Fibroblast of mammary gland (primary cell): ENCODE measurements at regions not wholly inside any gene's neighbourhood (a gene's known extent, or its start where the extent isn't known, plus 50 kb on each side); places are given as distances from the start of the nearest gene placed in this dataset.

Experiments used
- DNase-seq: peaks from one replicate; pipeline ENCODE4 v3.0.0-alpha.2; 2010; ENCODE audit warnings: low read depth
- H3K4me3 ChIP-seq: 2 replicates; pipeline ENCODE4 v1.5.1; 2011; ENCODE audit warnings: low read depth, mild to moderate bottlenecking, low read length, moderate library complexity; ENCODE audit not compliant: control insufficient read depth
- TF ChIP-seq, protein P1 (sequence below): conservative IDR thresholded peaks from 2 replicates; pipeline ENCODE4 v1.5.1; 2011; ENCODE audit warnings: low read depth, low read length, inconsistent platforms; ENCODE audit not compliant: control insufficient read depth, insufficient read depth

DNA sequence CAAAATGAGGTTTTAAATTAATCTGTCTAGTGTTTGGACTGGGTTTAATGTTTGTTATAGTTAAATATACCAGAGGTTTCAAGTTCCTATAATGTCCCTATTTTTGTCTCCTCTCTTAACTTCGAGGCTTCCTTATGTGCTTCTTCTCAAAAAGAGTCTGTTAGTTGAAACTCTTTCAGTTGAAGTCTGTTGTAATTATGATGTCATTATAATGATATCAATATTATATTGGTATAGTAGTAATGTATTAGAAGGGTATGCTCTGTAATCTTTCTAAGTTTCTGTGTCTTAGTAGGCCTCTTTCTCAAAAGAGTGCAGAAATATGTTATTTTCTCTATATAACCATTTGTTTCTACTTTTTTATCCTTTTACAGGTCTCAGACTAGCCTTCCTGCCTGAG is 1148.0 kb downstream of the NSUN3 start:
- TF ChIP-seq, protein P1, sequence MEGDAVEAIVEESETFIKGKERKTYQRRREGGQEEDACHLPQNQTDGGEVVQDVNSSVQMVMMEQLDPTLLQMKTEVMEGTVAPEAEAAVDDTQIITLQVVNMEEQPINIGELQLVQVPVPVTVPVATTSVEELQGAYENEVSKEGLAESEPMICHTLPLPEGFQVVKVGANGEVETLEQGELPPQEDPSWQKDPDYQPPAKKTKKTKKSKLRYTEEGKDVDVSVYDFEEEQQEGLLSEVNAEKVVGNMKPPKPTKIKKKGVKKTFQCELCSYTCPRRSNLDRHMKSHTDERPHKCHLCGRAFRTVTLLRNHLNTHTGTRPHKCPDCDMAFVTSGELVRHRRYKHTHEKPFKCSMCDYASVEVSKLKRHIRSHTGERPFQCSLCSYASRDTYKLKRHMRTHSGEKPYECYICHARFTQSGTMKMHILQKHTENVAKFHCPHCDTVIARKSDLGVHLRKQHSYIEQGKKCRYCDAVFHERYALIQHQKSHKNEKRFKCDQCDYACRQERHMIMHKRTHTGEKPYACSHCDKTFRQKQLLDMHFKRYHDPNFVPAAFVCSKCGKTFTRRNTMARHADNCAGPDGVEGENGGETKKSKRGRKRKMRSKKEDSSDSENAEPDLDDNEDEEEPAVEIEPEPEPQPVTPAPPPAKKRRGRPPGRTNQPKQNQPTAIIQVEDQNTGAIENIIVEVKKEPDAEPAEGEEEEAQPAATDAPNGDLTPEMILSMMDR = no peak
- DNase-seq = no peak
- H3K4me3 ChIP-seq = no peak overlapping the region

DNA sequence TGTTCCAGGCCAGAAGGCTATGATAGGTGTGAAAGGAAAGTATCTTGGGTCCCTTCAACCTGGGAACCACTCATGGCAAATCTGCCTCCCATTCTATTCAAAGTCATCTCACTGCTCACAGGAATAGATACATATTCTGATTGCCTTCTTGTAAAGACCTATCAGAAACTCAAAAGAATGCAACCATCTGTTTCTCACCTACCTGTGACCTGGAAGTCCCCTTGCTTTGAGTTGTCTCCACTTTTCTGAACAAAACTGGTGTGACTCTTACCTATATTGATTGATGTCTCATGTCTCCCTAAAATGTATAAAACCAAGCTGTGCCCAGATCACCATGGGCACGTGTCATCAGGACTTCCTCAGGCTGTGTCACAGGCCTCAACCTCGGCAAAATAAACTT is 1149.3 kb downstream of the NSUN3 start:
- no peak overlapping the region for H3K4me3 ChIP-seq
- TF ChIP-seq, protein P1 = no peak
- no peak for DNase-seq

DNA sequence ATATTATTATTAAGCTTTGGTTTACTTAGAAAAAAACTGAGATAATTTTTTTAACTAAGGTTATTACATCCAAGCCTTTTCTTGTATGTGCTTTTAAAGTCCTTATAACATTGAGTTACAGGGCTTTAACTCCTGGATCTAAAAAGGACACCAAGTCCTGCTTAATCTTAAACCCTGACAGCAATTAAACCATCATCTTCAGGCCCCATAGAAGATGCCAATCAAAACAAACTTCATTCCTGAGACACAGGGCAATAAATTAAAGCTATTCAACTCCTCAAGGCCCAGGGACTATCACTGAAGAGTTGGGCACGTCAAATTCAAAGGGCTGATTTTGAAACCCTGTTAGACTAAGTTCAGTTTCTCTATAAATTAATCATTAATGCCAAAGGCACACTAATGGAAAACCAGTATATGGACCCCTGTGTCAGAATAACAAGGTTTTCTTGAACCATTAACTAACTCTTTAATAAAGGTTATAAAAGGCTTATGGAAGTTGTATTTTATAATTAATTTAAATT is 1152.6 kb downstream of the NSUN3 start:
- no peak for DNase-seq

DNA sequence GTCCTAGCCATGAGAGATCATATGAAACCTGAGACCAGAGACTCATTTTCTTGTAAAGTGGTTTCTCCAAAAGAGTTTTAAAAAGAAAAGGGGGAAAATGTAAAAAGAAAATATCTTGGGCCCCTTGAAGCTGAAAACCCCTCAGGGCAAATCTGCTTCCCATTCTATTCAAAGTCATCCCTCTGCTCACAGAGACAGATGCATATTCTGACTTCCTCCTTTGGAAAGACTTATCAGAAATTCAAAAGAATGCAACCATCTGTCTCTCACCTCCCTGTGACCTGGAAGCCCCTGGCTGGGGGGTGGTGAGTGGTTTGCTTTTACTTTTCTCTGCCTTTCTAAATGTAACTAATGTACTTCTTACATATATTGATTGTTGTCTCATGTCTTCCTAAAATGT is 1154.8 kb downstream of the NSUN3 start:
- TF ChIP-seq, protein P1 = no peak
- DNase-seq = no peak
- H3K4me3 ChIP-seq = no peak overlapping the region

More for the DNA sequence above, 1152.6 kb downstream of the NSUN3 start:
- no peak overlapping the region for H3K4me3 ChIP-seq
- TF ChIP-seq, protein P1 = no peak

DNA sequence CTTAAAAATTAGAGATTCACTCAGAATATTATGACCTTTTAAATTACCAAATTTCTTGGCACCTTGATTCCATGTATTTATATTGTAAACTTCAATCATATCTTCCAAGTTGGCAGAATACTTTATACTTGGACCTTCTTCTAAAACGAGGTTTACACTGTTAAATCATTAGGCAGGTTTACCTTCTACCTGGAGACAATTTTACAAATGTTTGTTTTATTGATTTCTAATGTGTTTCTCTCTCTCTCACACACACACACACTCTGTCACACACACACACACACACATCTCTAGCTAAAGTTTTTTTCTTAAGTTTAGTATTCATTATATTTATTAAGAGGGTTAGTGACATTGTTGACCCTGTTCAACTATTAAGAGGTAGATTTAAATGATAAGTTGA is 1155.6 kb downstream of the NSUN3 start:
- no peak for DNase-seq
- H3K4me3 ChIP-seq = no peak overlapping the region
- TF ChIP-seq, protein P1 = no peak

DNA sequence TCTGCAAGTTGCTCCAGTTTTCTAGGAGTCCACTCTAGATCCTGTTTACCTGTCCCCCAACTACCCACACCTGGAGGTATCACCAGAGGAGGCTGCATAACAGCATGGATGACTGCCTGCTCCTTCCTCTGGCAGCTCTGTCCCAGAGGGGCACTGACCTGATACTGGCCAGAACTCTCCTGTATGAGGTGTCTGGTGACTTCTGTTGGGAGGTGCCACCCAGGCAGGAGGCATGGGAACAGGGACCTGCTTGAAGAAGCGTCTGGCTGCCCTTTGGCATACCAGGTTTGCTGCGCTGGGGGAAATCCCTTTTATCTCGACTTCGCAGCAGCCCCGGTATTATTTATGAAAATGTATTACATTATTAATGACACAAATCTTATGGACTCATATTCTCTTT is 1163.6 kb downstream of the NSUN3 start:
- no peak for DNase-seq
- TF ChIP-seq, protein P1 = no peak
- H3K4me3 ChIP-seq = no peak overlapping the region

DNA sequence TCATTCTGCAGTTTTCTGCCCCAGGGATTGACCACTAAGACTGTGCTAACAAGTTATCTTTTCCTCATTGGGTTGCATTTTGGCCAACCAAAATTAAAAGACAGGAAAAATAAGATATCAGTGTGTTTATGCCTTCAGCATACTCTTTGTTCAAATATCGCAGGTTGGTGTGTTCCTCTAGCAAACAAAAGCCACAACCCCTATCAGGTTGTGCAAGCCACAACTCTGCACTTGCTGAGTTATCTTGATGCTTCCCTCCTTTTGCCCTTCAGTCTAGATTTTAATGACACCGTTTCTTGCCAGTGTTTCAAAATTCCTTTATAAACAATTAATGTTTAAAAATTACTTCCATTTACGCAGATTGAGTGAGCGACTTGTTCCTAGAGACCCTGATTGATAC is 1164.2 kb downstream of the NSUN3 start:
- DNase-seq = no peak
- TF ChIP-seq, protein P1 = no peak
- no peak overlapping the region for H3K4me3 ChIP-seq
